ENCODE measurements at regions not wholly inside any gene's neighbourhood (a gene's known extent, or its start where the extent isn't known, plus 50 kb on each side); places are given as distances from the start of the nearest gene placed in this dataset.
"Not testable (repeated sequence)": the region's sequence is repeated elsewhere in the genome, so short reads cannot be mapped to it uniquely, and the experiment has no call there.

GRCh38 chr10:118805146-118805545, 50.4 kb upstream of the CACUL1 start:
- DNase-seq (ENCODE audit: low read depth in 2 of 3, low spot score in 2 of 3), result no peak

DNA sequence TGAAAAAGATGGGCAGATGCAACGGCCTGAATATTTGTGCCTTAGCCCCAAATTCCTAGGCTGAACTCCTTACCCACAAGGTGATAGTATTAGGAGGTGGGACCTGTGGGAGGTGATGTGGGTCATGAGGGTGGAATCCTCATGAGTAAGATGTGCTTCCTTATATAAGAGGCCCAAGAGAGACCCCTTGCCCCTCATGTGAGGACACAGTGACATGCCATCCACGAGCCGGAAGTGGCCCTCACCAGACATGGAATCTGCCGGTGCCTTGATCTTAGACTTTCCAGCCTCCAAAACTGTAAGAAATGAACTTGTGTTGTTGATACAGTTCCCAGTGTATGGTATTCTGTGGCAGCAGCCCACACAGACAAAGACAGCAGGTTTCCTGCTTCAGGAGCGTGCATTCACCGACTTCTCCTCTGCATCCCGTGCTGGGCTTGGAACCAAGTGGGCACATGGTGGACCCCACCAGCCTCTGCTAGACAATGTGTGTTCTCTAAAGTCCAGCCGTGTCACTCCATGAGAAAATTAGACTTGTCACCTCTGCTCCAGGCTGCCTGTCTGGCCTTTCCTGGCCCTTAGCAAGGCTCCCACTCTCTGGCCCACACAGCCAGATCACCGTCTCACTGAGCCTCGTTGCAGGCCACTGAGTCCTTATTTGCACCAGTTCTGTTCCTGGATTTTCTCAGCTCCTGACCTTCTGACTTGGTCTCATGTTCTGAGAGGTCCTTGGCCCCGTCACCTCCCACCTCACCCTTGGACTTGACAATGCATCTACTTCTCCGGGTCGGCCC, 52.9 kb upstream of the CACUL1 start:
- no peak for DNase-seq (ENCODE audit: low read depth in 2 of 3, low spot score in 2 of 3)

GRCh38 chr10:118808601-118809356, 54.0 kb upstream of the CACUL1 start:
- no peak for DNase-seq (ENCODE audit: low read depth in 2 of 3, low spot score in 2 of 3)

DNA sequence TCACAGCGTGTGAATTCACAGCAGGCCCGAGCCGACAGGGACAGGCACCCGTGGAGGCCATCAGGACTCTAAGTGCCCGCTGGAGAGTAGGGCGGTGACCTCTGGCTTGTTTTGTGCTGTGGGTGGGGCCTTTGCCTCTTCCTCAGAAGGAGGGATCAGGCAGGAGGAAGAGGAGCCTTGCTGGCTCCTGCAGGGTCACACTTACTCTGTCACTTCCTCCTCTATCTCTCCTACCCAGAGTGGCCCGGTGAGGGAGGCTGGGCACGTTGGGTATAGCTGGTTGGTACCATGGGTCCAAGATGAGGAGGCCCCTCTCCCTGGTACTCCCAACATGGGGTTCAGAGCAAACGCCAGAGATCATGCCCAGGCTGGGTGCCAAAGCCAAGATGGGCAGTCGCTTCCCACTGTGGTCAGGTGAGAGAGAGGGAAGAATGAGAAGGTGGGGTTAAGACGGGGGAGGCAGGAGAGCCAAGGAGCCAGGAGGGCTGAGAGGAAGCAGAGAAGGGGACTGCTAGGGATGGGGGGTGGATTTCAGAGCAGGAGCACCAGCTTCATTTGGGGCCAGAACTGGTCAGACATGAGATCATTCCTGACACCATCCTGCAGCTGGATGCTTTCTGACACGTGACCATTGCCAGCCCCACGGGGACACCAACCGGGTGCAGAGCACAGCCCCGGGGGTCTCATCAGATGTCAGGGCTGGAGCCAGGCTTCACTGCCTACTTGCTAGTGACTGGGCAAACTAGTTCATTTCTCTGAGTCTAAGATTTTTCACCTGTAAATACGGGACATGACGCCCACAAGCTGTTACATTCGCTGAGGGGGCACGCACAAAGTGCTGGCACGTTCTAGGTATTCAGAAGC, 54.8 kb upstream of the CACUL1 start:
- no peak for DNase-seq (ENCODE audit: low read depth in 2 of 3, low spot score in 2 of 3)

- no peak for DNase-seq (ENCODE audit: low read depth in 2 of 3, low spot score in 2 of 3)
Observed at GRCh38 chr10:118810796-118811505, 56.2 kb upstream of the CACUL1 start.

GRCh38 chr10:118811675-118812392, 57.1 kb upstream of the CACUL1 start:
- DNase-seq (ENCODE audit: low read depth in 2 of 3, low spot score in 2 of 3), result no peak

DNA sequence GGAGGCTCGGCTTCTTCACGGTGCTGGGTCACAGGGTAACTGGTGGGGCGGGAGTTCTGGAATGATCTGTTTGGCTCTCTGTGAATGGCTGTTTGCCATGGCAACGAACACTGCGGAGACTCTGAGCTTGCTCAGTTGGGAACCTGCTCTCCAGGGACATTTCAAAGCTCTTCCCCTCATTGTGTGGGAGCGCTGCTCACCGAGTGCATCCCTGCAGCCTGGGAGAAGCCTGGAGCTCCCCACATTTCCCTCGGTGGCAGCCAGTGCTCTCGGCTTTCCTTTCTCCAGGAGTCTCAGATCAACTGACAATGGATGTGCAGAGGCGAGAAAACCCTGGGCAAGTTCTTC, 57.6 kb upstream of the CACUL1 start:
- no peak for DNase-seq (ENCODE audit: low read depth in 2 of 3, low spot score in 2 of 3)

DNA sequence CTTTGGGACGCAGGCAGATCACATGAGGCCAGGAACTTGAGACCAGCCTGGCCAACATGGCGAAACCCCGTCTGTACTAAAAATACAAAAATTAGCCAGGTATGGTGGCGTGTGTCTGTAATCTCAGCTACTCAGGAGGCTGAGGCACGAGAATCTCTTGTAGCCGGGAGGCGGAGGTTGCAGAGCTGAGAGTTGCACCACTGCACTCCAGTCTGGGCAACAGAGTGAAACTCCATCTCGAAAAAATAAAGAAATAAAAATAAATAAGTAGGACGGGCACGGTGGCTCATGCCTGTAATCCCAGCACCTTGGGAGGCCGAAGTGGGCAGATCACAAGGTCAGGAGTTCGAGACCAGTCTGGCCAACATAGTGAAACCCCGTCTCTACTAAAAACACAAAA, 58.2 kb upstream of the CACUL1 start:
- DNase-seq (ENCODE audit: low read depth in 2 of 3, low spot score in 2 of 3), result not testable (repeated sequence)

- DNase-seq (ENCODE audit: low read depth in 2 of 3, low spot score in 2 of 3), result no peak
Observed at GRCh38 chr10:118816471-118817168, 61.9 kb upstream of the CACUL1 start.

DNA sequence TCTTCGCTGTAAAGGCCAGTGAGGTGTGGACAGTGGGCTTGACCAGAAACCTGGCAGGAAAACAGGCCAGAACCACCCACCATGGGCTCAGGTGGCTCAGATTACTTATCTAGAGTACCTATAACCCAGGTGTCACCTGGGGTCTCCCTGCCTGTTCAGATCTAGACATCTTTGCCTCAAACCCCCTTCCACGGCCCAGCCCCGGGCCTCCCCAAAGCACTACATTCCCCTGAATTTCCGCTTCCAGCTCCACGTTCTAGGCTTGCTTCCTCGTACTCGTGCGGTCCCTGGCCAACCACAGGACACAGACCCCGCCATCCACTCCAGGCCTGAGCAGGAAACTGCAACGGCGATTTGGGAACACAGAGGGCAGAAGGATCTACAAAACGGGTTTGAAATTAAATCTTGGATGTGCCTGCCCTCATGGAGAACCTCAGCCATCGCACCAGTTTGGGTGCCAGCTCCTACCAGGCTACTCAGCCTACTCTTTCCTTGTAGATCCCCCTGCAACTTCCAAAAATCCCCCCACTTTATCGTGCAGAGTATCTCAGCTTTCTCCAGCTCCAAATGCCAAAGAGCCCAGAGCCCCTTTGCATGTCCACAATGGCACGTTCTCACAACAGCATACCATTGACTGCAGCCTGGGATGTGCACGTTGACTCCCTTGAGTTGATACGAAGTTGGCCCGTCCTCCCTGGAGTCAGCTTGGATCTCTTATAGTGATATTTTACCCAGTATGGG, 62.7 kb upstream of the CACUL1 start:
- DNase-seq (ENCODE audit: low read depth in 2 of 3, low spot score in 2 of 3), result no peak

GRCh38 chr10:118818621-118819221, 64.0 kb upstream of the CACUL1 start:
- DNase-seq (ENCODE audit: low read depth in 2 of 3, low spot score in 2 of 3), result no peak

GRCh38 chr10:118820326-118821116, 65.8 kb upstream of the CACUL1 start:
- DNase-seq (ENCODE audit: low read depth in 2 of 3, low spot score in 2 of 3), result no peak

GRCh38 chr10:118823256-118823907, 68.6 kb upstream of the CACUL1 start:
- no peak for DNase-seq (ENCODE audit: low read depth in 2 of 3, low spot score in 2 of 3)

GRCh38 chr10:118827053-118827452, 72.3 kb upstream of the CACUL1 start:
- DNase-seq (ENCODE audit: low read depth in 2 of 3, low spot score in 2 of 3), result no peak

GRCh38 chr10:118827466-118828155, 72.8 kb upstream of the CACUL1 start:
- no peak for DNase-seq (ENCODE audit: low read depth in 2 of 3, low spot score in 2 of 3)

- no peak for DNase-seq (ENCODE audit: low read depth in 2 of 3, low spot score in 2 of 3)
Observed at GRCh38 chr10:118832241-118832651, 77.5 kb upstream of the CACUL1 start.

GRCh38 chr10:118834370-118834769, 79.6 kb upstream of the CACUL1 start:
- not testable (repeated sequence) for DNase-seq (ENCODE audit: low read depth in 2 of 3, low spot score in 2 of 3)
